Right lobe of liver (tissue), 4 donors: ENCODE measurements at regions not wholly inside any gene's neighbourhood (a gene's known extent, or its start where the extent isn't known, plus 50 kb on each side); places are given as distances from the start of the nearest gene placed in this dataset.

ENCODE experiments used
- CTCF ChIP-seq, 4 donors: fragments of 200-600 bp in 3 of 4; fragments of 450-650 bp in 1 of 4; IDR thresholded peaks; one replicate each; pipeline versions ENCODE4 v1.5.1 to v1.8.0; 2016 to 2022; ENCODE audit warnings: antibody characterized with exemption in 4 of 4, mild to moderate bottlenecking in 2 of 4
- POLR2A ChIP-seq: fragments of 450-650 bp; IDR thresholded peaks from one replicate; pipeline ENCODE4 v1.6.1; 2017; ENCODE audit warnings: antibody characterized with exemption, mild to moderate bottlenecking
- donor health status: DM: no; HTN: no; CAD: no.
- donor health status: DM: no; HTN: no; CAD: no.
- donor health status: DM: no; HTN: yes; CAD: no.

GRCh38 chr2:164044622-164045021 lies 308.8 kb upstream of the FIGN start:
- TF ChIP-seq POLR2A: no peak
- no peak for TF ChIP-seq CTCF (IDR thresholded peaks at IDR 0.05)
